Stomach (tissue), 4 donors: ENCODE measurements at regions not wholly inside any gene's neighbourhood (a gene's known extent, or its start where the extent isn't known, plus 50 kb on each side); places are given as distances from the start of the nearest gene placed in this dataset.

Experiments
- EP300 ChIP-seq: sonication (generic); formaldehyde crosslinking; IDR thresholded peaks from one replicate; pipeline ENCODE4 v1.6.1; 2017; ENCODE audit warnings: antibody characterized with exemption
- POLR2A ChIP-seq, 4 donors: fragments of 450-650 bp; IDR thresholded peaks; one replicate each; pipeline ENCODE4 v1.6.1; 2016; ENCODE audit warnings: antibody characterized with exemption in 4 of 4, control low read depth in 2 of 4, mild to moderate bottlenecking in 1 of 4, moderate library complexity in 1 of 4
- POLR2AphosphoS5 ChIP-seq, 3 donors: sonication (generic); formaldehyde crosslinking; IDR thresholded peaks; one replicate each; pipeline ENCODE4 v1.6.1; 2016; ENCODE audit warnings: antibody characterized with exemption in 3 of 3
- TF ChIP-seq, protein P1 (sequence below), 7 experiments: fragments of 450-650 bp in 4 of 7; fragments of 200-600 bp in 3 of 7; sonication (generic) in 3 of 7; IDR thresholded peaks; one replicate each; pipeline ENCODE4 v1.5.1; 2016 to 2019; ENCODE audit warnings: antibody characterized with exemption in 7 of 7, control low read depth in 2 of 7, mild to moderate bottlenecking in 1 of 7

DNA sequence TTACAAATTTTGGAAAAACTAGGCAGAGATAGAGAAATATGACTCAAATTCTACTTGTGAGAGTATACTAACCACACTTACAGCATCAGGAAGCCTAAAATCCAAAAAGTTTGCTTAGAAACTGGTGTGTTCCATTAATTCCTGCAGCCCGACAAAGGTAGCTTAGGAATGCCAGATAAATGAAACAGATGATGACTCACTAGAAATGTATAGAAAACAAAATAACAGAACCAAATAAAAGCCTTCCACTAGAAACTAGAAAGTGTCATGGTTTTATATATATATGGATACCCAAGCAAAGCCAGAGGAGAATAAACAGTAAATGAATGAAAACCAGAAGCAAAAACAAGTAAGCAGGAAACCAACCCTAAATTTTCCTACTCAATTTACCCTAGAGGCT lies 272.2 kb upstream of the PRDM9 start:
- TF ChIP-seq, protein P1, sequence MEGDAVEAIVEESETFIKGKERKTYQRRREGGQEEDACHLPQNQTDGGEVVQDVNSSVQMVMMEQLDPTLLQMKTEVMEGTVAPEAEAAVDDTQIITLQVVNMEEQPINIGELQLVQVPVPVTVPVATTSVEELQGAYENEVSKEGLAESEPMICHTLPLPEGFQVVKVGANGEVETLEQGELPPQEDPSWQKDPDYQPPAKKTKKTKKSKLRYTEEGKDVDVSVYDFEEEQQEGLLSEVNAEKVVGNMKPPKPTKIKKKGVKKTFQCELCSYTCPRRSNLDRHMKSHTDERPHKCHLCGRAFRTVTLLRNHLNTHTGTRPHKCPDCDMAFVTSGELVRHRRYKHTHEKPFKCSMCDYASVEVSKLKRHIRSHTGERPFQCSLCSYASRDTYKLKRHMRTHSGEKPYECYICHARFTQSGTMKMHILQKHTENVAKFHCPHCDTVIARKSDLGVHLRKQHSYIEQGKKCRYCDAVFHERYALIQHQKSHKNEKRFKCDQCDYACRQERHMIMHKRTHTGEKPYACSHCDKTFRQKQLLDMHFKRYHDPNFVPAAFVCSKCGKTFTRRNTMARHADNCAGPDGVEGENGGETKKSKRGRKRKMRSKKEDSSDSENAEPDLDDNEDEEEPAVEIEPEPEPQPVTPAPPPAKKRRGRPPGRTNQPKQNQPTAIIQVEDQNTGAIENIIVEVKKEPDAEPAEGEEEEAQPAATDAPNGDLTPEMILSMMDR (IDR thresholded peaks at IDR 0.05): no peak
- TF ChIP-seq POLR2A (IDR thresholded peaks at IDR 0.05) (no peak), POLR2AphosphoS5 (IDR thresholded peaks at IDR 0.05) (no peak), EP300 (no peak)
